GM10266 (cell line): ENCODE measurements at regions not wholly inside any gene's neighbourhood (a gene's known extent, or its start where the extent isn't known, plus 50 kb on each side); places are given as distances from the start of the nearest gene placed in this dataset.

Experiments used
- DNase-seq: peaks from one replicate; pipeline ENCODE4 v3.0.0; 2012; ENCODE audit errors: extremely low spot score
- CTCF ChIP-seq: IDR thresholded peaks from 2 replicates; pipeline ENCODE4 v1.5.1; 2012; ENCODE audit warnings: mild to moderate bottlenecking, low read depth; ENCODE audit not compliant: control insufficient read depth, insufficient read depth; ENCODE audit errors: missing control alignments

DNA sequence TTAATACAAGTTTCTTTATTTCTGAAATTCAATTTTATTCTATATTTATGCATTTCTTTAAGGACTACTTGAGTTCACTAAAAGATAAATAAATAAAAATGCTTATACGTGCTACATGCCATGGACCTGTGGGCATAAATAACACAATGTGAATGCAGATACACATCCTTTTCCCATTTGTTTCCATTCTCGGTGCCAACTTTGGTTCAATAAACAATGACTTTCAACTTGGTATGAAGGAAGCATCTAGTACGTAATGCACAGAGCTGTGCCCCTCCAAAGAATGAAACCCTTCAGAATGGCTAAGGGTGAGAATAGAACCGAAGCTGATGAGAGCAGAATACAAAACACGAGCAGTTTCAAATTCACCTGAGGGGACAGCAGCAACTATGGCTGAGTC is 409.3 kb downstream of the MTX2 start:
- DNase-seq: no peak
- no peak for TF ChIP-seq CTCF

- TF ChIP-seq CTCF: no peak
- DNase-seq: no peak
These were observed 409.9 kb downstream of the MTX2 start for GRCh38 chr2:176679061-176679669.

GRCh38 chr2:176680916-176681516 is 411.8 kb downstream of the MTX2 start:
- DNase-seq: no peak
- TF ChIP-seq CTCF: no peak

DNA sequence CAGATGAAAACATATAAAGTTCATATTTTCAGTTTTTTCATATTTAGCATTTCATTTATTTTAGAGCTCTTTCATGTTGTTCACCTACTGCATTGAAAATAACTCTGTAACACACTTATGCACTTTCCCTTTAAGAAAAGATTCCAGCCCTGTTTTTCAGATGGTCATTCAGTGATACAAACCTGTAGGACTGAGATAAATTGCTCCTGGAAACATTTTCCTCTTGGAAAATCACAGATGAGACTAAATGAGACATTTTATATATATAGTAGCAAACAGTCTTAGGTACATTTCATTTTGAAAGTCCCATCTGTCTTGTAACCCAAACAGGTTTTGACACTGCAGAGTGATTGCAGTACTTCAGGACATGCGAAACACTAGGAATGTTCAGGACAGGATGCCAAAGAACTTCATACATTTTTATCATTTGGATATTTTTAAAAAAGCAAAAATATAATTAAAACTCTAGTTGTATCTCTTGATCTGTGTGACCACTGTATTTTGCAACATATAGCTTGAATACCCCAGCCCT is 412.4 kb downstream of the MTX2 start:
- no peak for TF ChIP-seq CTCF
- no peak for DNase-seq

- TF ChIP-seq CTCF: no peak
- DNase-seq: no peak
These were observed 413.0 kb downstream of the MTX2 start for GRCh38 chr2:176682278-176682677.

DNA sequence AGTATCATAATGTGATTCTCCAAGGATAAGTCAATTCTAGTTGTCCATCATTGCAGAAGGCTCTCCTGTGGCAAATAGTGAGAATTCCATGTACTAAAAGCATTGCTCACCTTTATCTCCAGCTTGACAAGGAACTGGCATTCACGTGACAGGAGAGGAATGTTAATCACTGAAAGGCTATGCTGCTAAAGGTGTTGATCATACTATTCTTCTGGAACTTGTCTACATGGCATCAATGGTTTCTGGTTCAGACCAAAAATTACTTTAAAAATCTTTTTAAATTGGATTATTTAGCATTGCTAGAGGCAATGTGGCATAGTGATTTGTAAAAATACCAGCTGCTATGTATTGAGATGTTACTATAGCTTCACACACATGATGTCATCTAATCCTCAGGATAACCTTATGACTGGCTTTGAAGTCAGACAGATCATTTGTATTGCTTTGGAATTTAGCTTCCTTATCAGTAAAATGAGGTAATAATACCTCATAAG is 414.4 kb downstream of the MTX2 start:
- no peak for DNase-seq
- TF ChIP-seq CTCF: no peak

DNA sequence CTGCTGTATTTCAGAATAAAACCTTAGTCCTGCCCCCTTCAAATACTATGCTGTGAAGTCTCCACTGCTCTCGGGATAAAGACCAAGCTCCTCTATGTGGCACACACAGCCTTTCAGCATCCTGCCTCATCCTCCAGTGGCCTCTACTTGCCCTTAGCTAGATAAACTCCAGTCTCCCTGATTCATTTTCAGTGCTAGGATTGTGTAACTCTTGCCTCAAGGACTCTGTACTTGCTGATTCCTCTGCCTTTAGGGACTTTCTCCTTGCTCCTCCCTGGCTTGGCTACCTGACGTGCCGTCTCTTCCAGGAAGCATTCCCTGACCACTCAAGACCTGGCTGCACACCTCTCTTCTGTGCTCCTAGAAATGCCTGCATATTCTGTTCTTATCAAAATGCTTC is 416.7 kb downstream of the MTX2 start:
- DNase-seq: no peak
- TF ChIP-seq CTCF: no peak
